ENCODE measurements at regions not wholly inside any gene's neighbourhood (a gene's known extent, or its start where the extent isn't known, plus 50 kb on each side); places are given as distances from the start of the nearest gene placed in this dataset.

GRCh38 chr10:106511917-106512316 is 652.6 kb downstream of the SORCS1 start:
- H4K12ac ChIP-seq (ENCODE audit: low read depth, low read length) = no peak overlapping the region
- no peaks in the 10 kb centered on the region for H3K27me3 ChIP-seq (ENCODE audit: insufficient read depth, low read length)
- H4K91ac ChIP-seq (ENCODE audit: low read depth, low read length) = no peak overlapping the region
- no peak overlapping the region for H3K4me2 ChIP-seq (ENCODE audit: low read length)
- H3K79me2 ChIP-seq (ENCODE audit: control insufficient read depth, insufficient read depth, low read length, poor library complexity) = no peaks in the 10 kb centered on the region
- H3K14ac ChIP-seq (ENCODE audit: low read length) = no peak overlapping the region
- no peaks in the 10 kb centered on the region for H3K9me3 ChIP-seq (ENCODE audit: insufficient read depth, low read depth, low read length)
- H3K79me1 ChIP-seq (ENCODE audit: low read length) = no peaks in the 10 kb centered on the region
- H3K36me3 ChIP-seq (ENCODE audit: control insufficient read depth in 1 of 2, insufficient read depth in 2 of 2, low read length in 2 of 2) = no peaks in the 10 kb centered on the region
- no peak overlapping the region for H3K4ac ChIP-seq (ENCODE audit: low read depth, low read length)
- no peak overlapping the region for H4K8ac ChIP-seq (ENCODE audit: low read depth, low read length)
- no peak overlapping the region for H2BK12ac ChIP-seq (ENCODE audit: low read length)
- H3K23ac ChIP-seq (ENCODE audit: low read length) = no peak overlapping the region
- no peak overlapping the region for H2BK120ac ChIP-seq (ENCODE audit: insufficient read depth, low read length, poor library complexity)
- H3K4me3 ChIP-seq (ENCODE audit: low read depth, low read length) = no peak overlapping the region
- H2AK5ac ChIP-seq (ENCODE audit: low read length) = no peak overlapping the region
- no peak overlapping the region for H2BK5ac ChIP-seq (ENCODE audit: low read depth, low read length, poor library complexity)
- no peak overlapping the region for H3K27ac ChIP-seq (ENCODE audit: low read depth, low read length)
- no CpG with 5 or more reads among the region's 3 CpGs for WGBS (ENCODE audit: extremely low coverage, insufficient coverage, insufficient read length)
- no peaks in the 10 kb centered on the region for H3K4me1 ChIP-seq (ENCODE audit: control insufficient read depth in 1 of 2, insufficient read depth in 2 of 2, low read length in 2 of 2)
- no peak overlapping the region for H2AFZ ChIP-seq (ENCODE audit: insufficient read depth, low read length, poor library complexity)
- no peak overlapping the region for H3K18ac ChIP-seq (ENCODE audit: low read length)
- H3K9ac ChIP-seq (ENCODE audit: low read length) = no peak overlapping the region
- no peak for DNase-seq

DNA sequence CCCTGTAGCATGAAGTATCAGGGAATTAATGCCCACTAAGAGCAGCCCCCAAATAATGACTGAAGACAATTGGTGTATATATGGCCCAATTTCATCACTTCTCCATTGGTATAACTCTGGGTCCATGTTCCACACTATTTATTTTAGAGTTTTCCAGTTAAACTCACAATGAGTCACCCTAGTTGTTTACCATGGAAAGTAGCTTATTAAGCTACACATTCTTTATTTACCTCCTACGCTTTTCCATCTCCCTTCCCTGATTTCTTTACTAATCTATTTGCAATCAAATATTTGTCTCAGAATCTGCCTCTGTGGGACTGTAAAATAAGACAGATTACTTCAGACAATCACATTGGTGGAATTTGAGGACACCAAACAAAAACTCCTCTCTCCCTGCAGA is 655.6 kb downstream of the SORCS1 start:
- Histone ChIP-seq H3K4me3 (ENCODE audit: low read depth, low read length) (no peak overlapping the region), H3K4me2 (ENCODE audit: low read length) (no peak overlapping the region), H3K4me1 (ENCODE audit: control insufficient read depth in 1 of 2, insufficient read depth in 2 of 2, low read length in 2 of 2) (no peaks in the 10 kb centered on the region), H2AK5ac (ENCODE audit: low read length) (no peak overlapping the region), H4K8ac (ENCODE audit: low read depth, low read length) (no peak overlapping the region), H2AFZ (ENCODE audit: insufficient read depth, low read length, poor library complexity) (no peak overlapping the region), H3K27me3 (ENCODE audit: insufficient read depth, low read length) (no peaks in the 10 kb centered on the region), H3K36me3 (ENCODE audit: control insufficient read depth in 1 of 2, insufficient read depth in 2 of 2, low read length in 2 of 2) (no peaks in the 10 kb centered on the region), H4K12ac (ENCODE audit: low read depth, low read length) (no peak overlapping the region), H2BK5ac (ENCODE audit: low read depth, low read length, poor library complexity) (no peak overlapping the region), H3K23ac (ENCODE audit: low read length) (no peak overlapping the region), H3K4ac (ENCODE audit: low read depth, low read length) (no peak overlapping the region), H4K91ac (ENCODE audit: low read depth, low read length) (no peak overlapping the region), H3K79me2 (ENCODE audit: control insufficient read depth, insufficient read depth, low read length, poor library complexity) (no peaks in the 10 kb centered on the region), H3K27ac (ENCODE audit: low read depth, low read length) (no peak overlapping the region), H3K14ac (ENCODE audit: low read length) (no peak overlapping the region), H3K18ac (ENCODE audit: low read length) (no peak overlapping the region), H3K9me3 (ENCODE audit: insufficient read depth, low read depth, low read length) (no peaks in the 10 kb centered on the region), H3K9ac (ENCODE audit: low read length) (no peak overlapping the region), H2BK120ac (ENCODE audit: insufficient read depth, low read length, poor library complexity) (no peak overlapping the region), H2BK12ac (ENCODE audit: low read length) (no peak overlapping the region), H3K79me1 (ENCODE audit: low read length) (no peaks in the 10 kb centered on the region)
- no peak for DNase-seq
- no CpG with 5 or more reads among the region's 1 CpG for WGBS (ENCODE audit: extremely low coverage, insufficient coverage, insufficient read length)

DNA sequence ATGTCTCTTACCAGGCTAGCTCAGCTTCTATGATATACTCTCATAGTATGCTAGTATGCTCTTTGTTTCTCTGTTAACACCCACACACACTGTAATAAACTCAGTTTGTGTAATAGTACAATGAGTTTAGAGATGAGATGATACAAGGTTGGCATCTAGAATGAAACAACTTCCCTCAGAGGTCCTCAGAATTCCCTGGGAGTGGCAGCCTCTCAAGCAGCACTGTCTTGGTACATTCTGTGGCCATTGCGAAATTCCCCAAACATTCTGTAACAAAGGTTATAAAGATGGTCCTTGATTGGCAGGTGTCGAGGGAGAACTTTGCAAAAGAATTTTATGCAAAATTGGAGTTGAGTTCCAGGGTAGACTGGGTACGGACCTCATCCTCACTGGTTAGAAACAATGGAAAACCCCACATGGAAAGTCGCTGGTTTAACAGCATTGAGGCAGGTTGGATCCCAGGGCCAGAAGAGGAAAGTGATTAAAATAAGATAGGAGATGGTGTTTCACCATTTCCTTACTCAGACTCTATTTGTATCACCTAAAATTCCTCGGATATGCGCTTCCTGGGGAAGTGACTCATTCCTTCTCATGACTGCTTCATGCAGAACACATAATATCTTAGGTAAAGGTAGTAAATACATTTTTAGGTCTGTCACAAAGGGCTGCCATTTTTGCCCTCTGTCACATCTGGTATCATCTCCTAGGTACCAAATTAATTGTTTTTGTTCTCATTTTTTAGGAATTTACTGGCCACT is 657.8 kb downstream of the SORCS1 start:
- H3K79me1 ChIP-seq (ENCODE audit: low read length) = no peaks in the 10 kb centered on the region
- no peak overlapping the region for H3K27ac ChIP-seq (ENCODE audit: low read depth, low read length)
- H4K91ac ChIP-seq (ENCODE audit: low read depth, low read length) = no peak overlapping the region
- H4K12ac ChIP-seq (ENCODE audit: low read depth, low read length) = no peak overlapping the region
- no peaks in the 10 kb centered on the region for H3K4me1 ChIP-seq (ENCODE audit: control insufficient read depth in 1 of 2, insufficient read depth in 2 of 2, low read length in 2 of 2)
- DNase-seq = peak in 1 of 2 donors; percentile 2
- H2AK5ac ChIP-seq (ENCODE audit: low read length) = no peak overlapping the region
- H3K18ac ChIP-seq (ENCODE audit: low read length) = no peak overlapping the region
- no peak overlapping the region for H3K4ac ChIP-seq (ENCODE audit: low read depth, low read length)
- H2BK12ac ChIP-seq (ENCODE audit: low read length) = no peak overlapping the region
- H3K9me3 ChIP-seq (ENCODE audit: insufficient read depth, low read depth, low read length) = no peaks in the 10 kb centered on the region
- no peak overlapping the region for H2AFZ ChIP-seq (ENCODE audit: insufficient read depth, low read length, poor library complexity)
- WGBS (ENCODE audit: extremely low coverage, insufficient coverage, insufficient read length) = no CpG with 5 or more reads among the region's 6 CpGs
- H3K4me2 ChIP-seq (ENCODE audit: low read length) = no peak overlapping the region
- no peak overlapping the region for H2BK5ac ChIP-seq (ENCODE audit: low read depth, low read length, poor library complexity)
- no peak overlapping the region for H3K4me3 ChIP-seq (ENCODE audit: low read depth, low read length)
- no peaks in the 10 kb centered on the region for H3K79me2 ChIP-seq (ENCODE audit: control insufficient read depth, insufficient read depth, low read length, poor library complexity)
- no peak overlapping the region for H2BK120ac ChIP-seq (ENCODE audit: insufficient read depth, low read length, poor library complexity)
- H3K14ac ChIP-seq (ENCODE audit: low read length) = no peak overlapping the region
- H3K27me3 ChIP-seq (ENCODE audit: insufficient read depth, low read length) = no peaks in the 10 kb centered on the region
- no peak overlapping the region for H3K23ac ChIP-seq (ENCODE audit: low read length)
- no peak overlapping the region for H4K8ac ChIP-seq (ENCODE audit: low read depth, low read length)
- H3K9ac ChIP-seq (ENCODE audit: low read length) = no peak overlapping the region
- no peaks in the 10 kb centered on the region for H3K36me3 ChIP-seq (ENCODE audit: control insufficient read depth in 1 of 2, insufficient read depth in 2 of 2, low read length in 2 of 2)

- no peak overlapping the region for H4K91ac ChIP-seq (ENCODE audit: low read depth, low read length)
- H2BK120ac ChIP-seq (ENCODE audit: insufficient read depth, low read length, poor library complexity) = no peak overlapping the region
- no peaks in the 10 kb centered on the region for H3K9me3 ChIP-seq (ENCODE audit: insufficient read depth, low read depth, low read length)
- H3K36me3 ChIP-seq (ENCODE audit: control insufficient read depth in 1 of 2, insufficient read depth in 2 of 2, low read length in 2 of 2) = no peaks in the 10 kb centered on the region
- H3K27ac ChIP-seq (ENCODE audit: low read depth, low read length) = no peak overlapping the region
- no peak overlapping the region for H3K4ac ChIP-seq (ENCODE audit: low read depth, low read length)
- no peak overlapping the region for H3K18ac ChIP-seq (ENCODE audit: low read length)
- no peak overlapping the region for H2BK5ac ChIP-seq (ENCODE audit: low read depth, low read length, poor library complexity)
- H3K4me2 ChIP-seq (ENCODE audit: low read length) = no peak overlapping the region
- peak in 1 of 2 donors; percentile 4 for DNase-seq
- no peaks in the 10 kb centered on the region for H3K79me1 ChIP-seq (ENCODE audit: low read length)
- no peak overlapping the region for H4K12ac ChIP-seq (ENCODE audit: low read depth, low read length)
- H3K4me1 ChIP-seq (ENCODE audit: control insufficient read depth in 1 of 2, insufficient read depth in 2 of 2, low read length in 2 of 2) = no peaks in the 10 kb centered on the region
- no peak overlapping the region for H2BK12ac ChIP-seq (ENCODE audit: low read length)
- no peaks in the 10 kb centered on the region for H3K27me3 ChIP-seq (ENCODE audit: insufficient read depth, low read length)
- H4K8ac ChIP-seq (ENCODE audit: low read depth, low read length) = no peak overlapping the region
- H2AK5ac ChIP-seq (ENCODE audit: low read length) = no peak overlapping the region
- no CpG with 5 or more reads among the region's 6 CpGs for WGBS (ENCODE audit: extremely low coverage, insufficient coverage, insufficient read length)
- H3K9ac ChIP-seq (ENCODE audit: low read length) = no peak overlapping the region
- no peaks in the 10 kb centered on the region for H3K79me2 ChIP-seq (ENCODE audit: control insufficient read depth, insufficient read depth, low read length, poor library complexity)
- no peak overlapping the region for H3K14ac ChIP-seq (ENCODE audit: low read length)
- no peak overlapping the region for H3K23ac ChIP-seq (ENCODE audit: low read length)
- no peak overlapping the region for H3K4me3 ChIP-seq (ENCODE audit: low read depth, low read length)
- H2AFZ ChIP-seq (ENCODE audit: insufficient read depth, low read length, poor library complexity) = no peak overlapping the region
These were observed 660.0 kb downstream of the SORCS1 start for GRCh38 chr10:106504536-106504935.

Measured in trophoblast cell (in vitro differentiated cells and primary cell).